Type B pancreatic cell (in vitro differentiated cells): ENCODE measurements at regions not wholly inside any gene's neighbourhood (a gene's known extent, or its start where the extent isn't known, plus 50 kb on each side); places are given as distances from the start of the nearest gene placed in this dataset.

ENCODE experiments used
- DNase-seq: peaks from one replicate; pipeline ENCODE4 v3.0.0; 2021; ENCODE audit warnings: mixed read lengths; ENCODE audit not compliant: unreplicated experiment; ENCODE audit errors: extremely low spot score
- H3K27ac Mint-ChIP-seq: 2 replicates; pipeline ENCODE4 v1.8.0; 2021; ENCODE audit warnings: mild to moderate bottlenecking, mixed read lengths
- H3K27me3 Mint-ChIP-seq: 2 replicates; pipeline ENCODE4 v1.8.0; 2021; ENCODE audit warnings: mixed read lengths
- H3K36me3 Mint-ChIP-seq: 2 replicates; pipeline ENCODE4 v1.8.0; 2021; ENCODE audit warnings: mixed read lengths
- H3K4me1 Mint-ChIP-seq: one replicate; pipeline ENCODE4 v1.8.0; 2021; ENCODE audit warnings: mixed read lengths; ENCODE audit not compliant: unreplicated experiment
- H3K4me3 Mint-ChIP-seq: 2 replicates; pipeline ENCODE4 v1.8.0; 2021; ENCODE audit warnings: mild to moderate bottlenecking, mixed read lengths
- H3K9me3 Mint-ChIP-seq: 2 replicates; pipeline ENCODE4 v1.8.0; 2021; ENCODE audit warnings: mixed read lengths
- CTCF ChIP-seq: fragments of 200-600 bp; sonication (generic); conservative IDR thresholded peaks from 2 replicates; pipeline ENCODE4 v1.5.0; 2021; ENCODE audit warnings: antibody characterized with exemption, mild to moderate bottlenecking

- Mint-ChIP-seq H3K9me3 (no peaks in the 10 kb centered on the region), H3K27me3 (no peaks in the 10 kb centered on the region), H3K4me1 (no peaks in the 10 kb centered on the region), H3K36me3 (no peaks in the 10 kb centered on the region), H3K27ac (no peak overlapping the region), H3K4me3 (no peak overlapping the region)
- TF ChIP-seq CTCF, result no peak
- no peak for DNase-seq
Observed at GRCh38 chr9:32011049-32011448, 373.4 kb upstream of the ACO1 start.

GRCh38 chr9:32015795-32016194 lies 368.6 kb upstream of the ACO1 start:
- Mint-ChIP-seq H3K27me3 (no peaks in the 10 kb centered on the region), H3K4me1 (no peaks in the 10 kb centered on the region), H3K27ac (no peak overlapping the region), H3K4me3 (no peak overlapping the region), H3K9me3 (no peaks in the 10 kb centered on the region), H3K36me3 (no peaks in the 10 kb centered on the region)
- no peak for DNase-seq
- TF ChIP-seq CTCF, result no peak

- H3K27ac Mint-ChIP-seq, result no peak overlapping the region
- H3K4me1 Mint-ChIP-seq, result no peaks in the 10 kb centered on the region
- no peak overlapping the region for H3K4me3 Mint-ChIP-seq
- no peak for DNase-seq
- H3K9me3 Mint-ChIP-seq, result no peaks in the 10 kb centered on the region
- no peaks in the 10 kb centered on the region for H3K27me3 Mint-ChIP-seq
- H3K36me3 Mint-ChIP-seq, result no peaks in the 10 kb centered on the region
- TF ChIP-seq CTCF, result no peak
Observed at GRCh38 chr9:32045513-32045912, 338.9 kb upstream of the ACO1 start.

- Mint-ChIP-seq H3K36me3 (no peaks in the 10 kb centered on the region), H3K27ac (no peak overlapping the region), H3K4me1 (no peaks in the 10 kb centered on the region), H3K4me3 (no peak overlapping the region), H3K9me3 (no peaks in the 10 kb centered on the region), H3K27me3 (no peaks in the 10 kb centered on the region)
- DNase-seq, result no peak
- TF ChIP-seq CTCF, result no peak
Observed at GRCh38 chr9:32067261-32067660, 317.2 kb upstream of the ACO1 start.

- no peak overlapping the region for H3K4me3 Mint-ChIP-seq
- H3K27me3 Mint-ChIP-seq, result no peaks in the 10 kb centered on the region
- no peak for DNase-seq
- H3K9me3 Mint-ChIP-seq, result no peaks in the 10 kb centered on the region
- no peaks in the 10 kb centered on the region for H3K36me3 Mint-ChIP-seq
- no peaks in the 10 kb centered on the region for H3K4me1 Mint-ChIP-seq
- TF ChIP-seq CTCF, result peak; percentile 61
- H3K27ac Mint-ChIP-seq, result no peak overlapping the region
Observed at GRCh38 chr9:32069169-32069813, 315.2 kb upstream of the ACO1 start.

GRCh38 chr9:32069969-32070368 lies 314.5 kb upstream of the ACO1 start:
- no peaks in the 10 kb centered on the region for H3K36me3 Mint-ChIP-seq
- no peaks in the 10 kb centered on the region for H3K9me3 Mint-ChIP-seq
- H3K27ac Mint-ChIP-seq, result no peak overlapping the region
- TF ChIP-seq CTCF, result no peak
- no peaks in the 10 kb centered on the region for H3K27me3 Mint-ChIP-seq
- no peak overlapping the region for H3K4me3 Mint-ChIP-seq
- DNase-seq, result no peak
- H3K4me1 Mint-ChIP-seq, result no peaks in the 10 kb centered on the region
